Activated T-cell treated with anti-CD3 and anti-CD28 coated beads, Interleukin-2, amount 50 U/mL, for 48 hours (primary cell): ENCODE measurements at regions not wholly inside any gene's neighbourhood (a gene's known extent, or its start where the extent isn't known, plus 50 kb on each side); places are given as distances from the start of the nearest gene placed in this dataset.

Source experiments
- DNase-seq, 2 experiments: peaks; one replicate each; pipeline ENCODE4 v3.0.0-alpha.2; 2020

- no peak for DNase-seq
Measured at GRCh38 chr11:80538040-80538439, 1097.2 kb upstream of the TENM4 start.

GRCh38 chr11:80533463-80533862 lies 1092.6 kb upstream of the TENM4 start:
- no peak for DNase-seq

GRCh38 chr11:80532633-80533232 lies 1091.9 kb upstream of the TENM4 start:
- no peak for DNase-seq

- DNase-seq, result no peak
Measured at GRCh38 chr11:80529726-80530125, 1088.9 kb upstream of the TENM4 start.

- no peak for DNase-seq
Measured at GRCh38 chr11:80525663-80526405, 1085.0 kb upstream of the TENM4 start.

- no peak for DNase-seq
Measured at GRCh38 chr11:80524349-80524748, 1083.5 kb upstream of the TENM4 start.

GRCh38 chr11:80523057-80523456 lies 1082.2 kb upstream of the TENM4 start:
- DNase-seq, result no peak

GRCh38 chr11:80521592-80521991 lies 1080.8 kb upstream of the TENM4 start:
- DNase-seq, result no peak

GRCh38 chr11:80520507-80520887 lies 1079.7 kb upstream of the TENM4 start:
- no peak for DNase-seq

GRCh38 chr11:80519596-80520506 lies 1079.0 kb upstream of the TENM4 start:
- no peak for DNase-seq

GRCh38 chr11:80517701-80518100 lies 1076.9 kb upstream of the TENM4 start:
- DNase-seq, result no peak

GRCh38 chr11:80515097-80515496 lies 1074.3 kb upstream of the TENM4 start:
- DNase-seq, result no peak

GRCh38 chr11:80512491-80512890 lies 1071.7 kb upstream of the TENM4 start:
- DNase-seq, result no peak

- DNase-seq, result no peak
Measured at GRCh38 chr11:80505771-80506170, 1064.9 kb upstream of the TENM4 start.

- DNase-seq, result no peak
Measured at GRCh38 chr11:80503990-80504389, 1063.2 kb upstream of the TENM4 start.

- no peak for DNase-seq
Measured at GRCh38 chr11:80502511-80502910, 1061.7 kb upstream of the TENM4 start.

- no peak for DNase-seq
Measured at GRCh38 chr11:80495116-80495515, 1054.3 kb upstream of the TENM4 start.

GRCh38 chr11:80487952-80488351 lies 1047.1 kb upstream of the TENM4 start:
- DNase-seq, result no peak

GRCh38 chr11:80486678-80487077 lies 1045.8 kb upstream of the TENM4 start:
- no peak for DNase-seq

GRCh38 chr11:80477178-80477577 lies 1036.3 kb upstream of the TENM4 start:
- no peak for DNase-seq

GRCh38 chr11:80473562-80473961 lies 1032.7 kb upstream of the TENM4 start:
- DNase-seq, result no peak

GRCh38 chr11:80469871-80470270 lies 1029.0 kb upstream of the TENM4 start:
- DNase-seq, result no peak

GRCh38 chr11:80466570-80466969 lies 1025.7 kb upstream of the TENM4 start:
- no peak for DNase-seq

- no peak for DNase-seq
Measured at GRCh38 chr11:80462211-80462610, 1021.4 kb upstream of the TENM4 start.
